ENCODE measurements at regions not wholly inside any gene's neighbourhood (a gene's known extent, or its start where the extent isn't known, plus 50 kb on each side); places are given as distances from the start of the nearest gene placed in this dataset.

- peak; percentile 24 for DNase-seq (ENCODE audit: low read depth)
These were observed 838.5 kb downstream of the TUSC7 start for GRCh38 chr3:117547956-117548550.

- no peak for DNase-seq (ENCODE audit: low read depth)
These were observed 839.0 kb downstream of the TUSC7 start for GRCh38 chr3:117548600-117548999.

- no peak for DNase-seq (ENCODE audit: low read depth)
These were observed 840.1 kb downstream of the TUSC7 start for GRCh38 chr3:117549716-117550115.

- DNase-seq (ENCODE audit: low read depth) = no peak
These were observed 841.2 kb downstream of the TUSC7 start for GRCh38 chr3:117550766-117551165.

- DNase-seq (ENCODE audit: low read depth) = peak; percentile 17
These were observed 843.9 kb downstream of the TUSC7 start for GRCh38 chr3:117553461-117553860.

GRCh38 chr3:117556646-117557407 is 847.2 kb downstream of the TUSC7 start:
- DNase-seq (ENCODE audit: low read depth) = no peak

- DNase-seq (ENCODE audit: low read depth) = no peak
These were observed 848.0 kb downstream of the TUSC7 start for GRCh38 chr3:117557464-117558090.

GRCh38 chr3:117558681-117559080 is 849.1 kb downstream of the TUSC7 start:
- no peak for DNase-seq (ENCODE audit: low read depth)

- peak; percentile 25 for DNase-seq (ENCODE audit: low read depth)
These were observed 852.4 kb downstream of the TUSC7 start for GRCh38 chr3:117562000-117562399.

- no peak for DNase-seq (ENCODE audit: low read depth)
These were observed 853.5 kb downstream of the TUSC7 start for GRCh38 chr3:117563063-117563462.

- DNase-seq (ENCODE audit: low read depth) = no peak
These were observed 856.2 kb downstream of the TUSC7 start for GRCh38 chr3:117565777-117566176.

- no peak for DNase-seq (ENCODE audit: low read depth)
These were observed 857.3 kb downstream of the TUSC7 start for GRCh38 chr3:117566926-117567325.

- no peak for DNase-seq (ENCODE audit: low read depth)
These were observed 857.8 kb downstream of the TUSC7 start for GRCh38 chr3:117567382-117567781.

- no peak for DNase-seq (ENCODE audit: low read depth)
These were observed 858.3 kb downstream of the TUSC7 start for GRCh38 chr3:117567906-117568305.

GRCh38 chr3:117572786-117573185 is 863.2 kb downstream of the TUSC7 start:
- DNase-seq (ENCODE audit: low read depth) = no peak

- no peak for DNase-seq (ENCODE audit: low read depth)
These were observed 871.2 kb downstream of the TUSC7 start for GRCh38 chr3:117580806-117581205.

- DNase-seq (ENCODE audit: low read depth) = no peak
These were observed 876.6 kb downstream of the TUSC7 start for GRCh38 chr3:117586161-117586560.

- peak; percentile 5 for DNase-seq (ENCODE audit: low read depth)
These were observed 877.8 kb downstream of the TUSC7 start for GRCh38 chr3:117587416-117587815.

GRCh38 chr3:117589454-117589853 is 879.9 kb downstream of the TUSC7 start:
- DNase-seq (ENCODE audit: low read depth) = peak; percentile 13

- no peak for DNase-seq (ENCODE audit: low read depth)
These were observed 886.0 kb downstream of the TUSC7 start for GRCh38 chr3:117595615-117596014.

GRCh38 chr3:117596503-117596902 is 886.9 kb downstream of the TUSC7 start:
- DNase-seq (ENCODE audit: low read depth) = no peak

- DNase-seq (ENCODE audit: low read depth) = no peak
These were observed 888.3 kb downstream of the TUSC7 start for GRCh38 chr3:117597865-117598264.

- DNase-seq (ENCODE audit: low read depth) = no peak
These were observed 890.5 kb downstream of the TUSC7 start for GRCh38 chr3:117600112-117600511.

All from myocyte (in vitro differentiated cells).